GM06990 (cell line): ENCODE measurements at regions not wholly inside any gene's neighbourhood (a gene's known extent, or its start where the extent isn't known, plus 50 kb on each side); places are given as distances from the start of the nearest gene placed in this dataset.

Source experiments
- DNase-seq: peaks from one replicate; pipeline ENCODE4 v3.0.0-alpha.2; 2011; ENCODE audit not compliant: insufficient read length; ENCODE audit errors: extremely low read depth
- H3K27me3 ChIP-seq: replicated peaks from 2 replicates; pipeline ENCODE4 v1.6.0; 2011; ENCODE audit warnings: low read length; ENCODE audit not compliant: control insufficient read depth, insufficient read depth
- H3K36me3 ChIP-seq: 2 replicates; pipeline ENCODE4 v1.5.1; 2011; ENCODE audit warnings: low read length; ENCODE audit not compliant: control insufficient read depth, insufficient read depth
- H3K4me3 ChIP-seq: replicated peaks from 2 replicates; pipeline ENCODE4 v1.5.1; 2011; ENCODE audit warnings: low read depth, mild to moderate bottlenecking, control low read depth, low read length
- CTCF ChIP-seq: IDR thresholded peaks from 2 replicates; pipeline ENCODE4 v1.5.1; 2011; ENCODE audit warnings: low read length, control low read depth, mild to moderate bottlenecking, inconsistent platforms; ENCODE audit not compliant: insufficient read depth, poor library complexity, severe bottlenecking

- Histone ChIP-seq H3K4me3 (no peak overlapping the region), H3K36me3 (no peaks in the 10 kb centered on the region), H3K27me3 (no peaks in the 10 kb centered on the region)
- DNase-seq: no peak
- TF ChIP-seq CTCF: no peak
Measured at GRCh38 chr13:75231235-75231634, 250.7 kb downstream of the TBC1D4 start.

- Histone ChIP-seq H3K36me3 (no peaks in the 10 kb centered on the region), H3K27me3 (no peaks in the 10 kb centered on the region), H3K4me3 (no peak overlapping the region)
- no peak for TF ChIP-seq CTCF
- no peak for DNase-seq
Measured at GRCh38 chr13:75226733-75227435, 255.1 kb downstream of the TBC1D4 start.

- Histone ChIP-seq H3K36me3 (no peaks in the 10 kb centered on the region), H3K27me3 (no peaks in the 10 kb centered on the region), H3K4me3 (no peak overlapping the region)
- TF ChIP-seq CTCF: no peak
- DNase-seq: no peak
Measured at GRCh38 chr13:75226092-75226491, 255.9 kb downstream of the TBC1D4 start.

- no peak for DNase-seq
- no peak for TF ChIP-seq CTCF
- Histone ChIP-seq H3K36me3 (no peaks in the 10 kb centered on the region), H3K4me3 (no peak overlapping the region), H3K27me3 (no peaks in the 10 kb centered on the region)
Measured at GRCh38 chr13:75225288-75226032, 256.5 kb downstream of the TBC1D4 start.

- Histone ChIP-seq H3K4me3 (no peak overlapping the region), H3K27me3 (no peaks in the 10 kb centered on the region), H3K36me3 (no peaks in the 10 kb centered on the region)
- no peak for TF ChIP-seq CTCF
- no peak for DNase-seq
Measured at GRCh38 chr13:75224053-75224742, 257.8 kb downstream of the TBC1D4 start.
